HCT116 (cell line): ENCODE measurements at regions not wholly inside any gene's neighbourhood (a gene's known extent, or its start where the extent isn't known, plus 50 kb on each side); places are given as distances from the start of the nearest gene placed in this dataset.

Experiments used
- ATAC-seq: fragments of 200-7000 bp; cut with Tn5 transposase; 2 replicates; pipeline ENCODE4 v1.9.1; 2020; ENCODE audit warnings: mild to moderate bottlenecking, moderate library complexity
- BruUV-seq: library from RNA; stranded (reverse); fragments of 400-500 nt; replicated peaks from 2 replicates; lab custom pipeline; 2021; lab: Mats Ljungman, UMichigan
- CTCF ChIA-PET: fragments of 300-600 bp; sonication (Branson Sonifier 250); formaldehyde crosslinking; loops from one replicate; lab custom pipeline; 2021; ENCODE audit warnings: antibody characterized with exemption; lab: Charles Lee
- POLR2A ChIA-PET: fragments of 300-600, 350-600 bp; sonication (Branson Sonifier 250); formaldehyde crosslinking; loops from one replicate; lab custom pipeline; 2021; ENCODE audit warnings: antibody characterized with exemption; lab: Charles Lee
- RAD21 ChIA-PET, 2 experiments: fragments of 300-600 bp; sonication (Branson Sonifier 250); formaldehyde crosslinking; loops; one replicate each; lab custom pipeline; 2023; ENCODE audit warnings: low total read pairs in 2 of 2; ENCODE audit not compliant: uncharacterized antibody in 2 of 2, unreplicated experiment in 2 of 2, low non-redundant PET in 1 of 2; lab: Charles Lee
- DNase-seq: peaks from one replicate; pipeline ENCODE4 v3.0.0-alpha.2; 2010; ENCODE audit warnings: low read depth, low spot score
- H2AFZ ChIP-seq: fragments of 200-600 bp; shearing (Covaris generic), sonication (generic); 2 replicates; pipeline ENCODE4 v1.6.1; 2017; ENCODE audit warnings: low read depth, mixed run types, mixed read lengths, antibody characterized with exemption, low read length; ENCODE audit not compliant: poor library complexity, severe bottlenecking
- H3K27ac ChIP-seq: 2 replicates; pipeline ENCODE4 v1.5.1; 2012; ENCODE audit warnings: low read depth, low read length
- H3K27me3 ChIP-seq: fragments of 200-600 bp; sonication (generic); 2 replicates; pipeline ENCODE4 v1.6.1; 2016; ENCODE audit warnings: mixed run types, low read length, mixed read lengths; ENCODE audit not compliant: insufficient read depth
- H3K36me3 ChIP-seq, 2 experiments: fragments of 200-500 bp in 1 of 2; fragments of 200-600 bp in 1 of 2; sonication (Bioruptor generic) in 1 of 2; sonication (generic) in 1 of 2; 2 replicates each; pipeline versions ENCODE4 v1.5.1 to v1.6.1; 2014 to 2016; ENCODE audit warnings: low read length in 2 of 2, inconsistent platforms in 1 of 2, mixed read lengths in 1 of 2, mixed run types in 1 of 2; ENCODE audit not compliant: insufficient read depth in 2 of 2, control insufficient read depth in 1 of 2
- H3K4me1 ChIP-seq, 2 experiments: fragments of 200-600 bp in 1 of 2; sonication (generic) in 1 of 2; 2 replicates each; pipeline versions ENCODE4 v1.5.1 to v1.6.1; 2012 to 2017; ENCODE audit warnings: low read length in 2 of 2, inconsistent platforms in 1 of 2, mild to moderate bottlenecking in 1 of 2, mixed read lengths in 1 of 2, mixed run types in 1 of 2, moderate library complexity in 1 of 2; ENCODE audit not compliant: insufficient read depth in 2 of 2, control insufficient read depth in 1 of 2
- H3K4me2 ChIP-seq: fragments of 200-600 bp; sonication (generic); 2 replicates; pipeline ENCODE4 v1.6.1; 2017; ENCODE audit warnings: mixed run types, low read length, mixed read lengths
- H3K4me3 ChIP-seq, 2 experiments: fragments of 200-600 bp in 1 of 2; sonication (generic) in 1 of 2; replicated peaks in 1 of 2; 2 replicates each; pipeline ENCODE4 v1.5.1; 2011 to 2016; ENCODE audit warnings: low read length in 2 of 2, control low read depth in 1 of 2, low read depth in 1 of 2, mild to moderate bottlenecking in 1 of 2, mixed read lengths in 1 of 2, mixed run types in 1 of 2
- H3K79me2 ChIP-seq: fragments of 200-600 bp; sonication (generic); 2 replicates; pipeline ENCODE4 v1.6.1; 2017; ENCODE audit warnings: mild to moderate bottlenecking, mixed run types, low read length, moderate library complexity, mixed read lengths; ENCODE audit not compliant: insufficient read depth
- H3K9ac ChIP-seq: fragments of 200-600 bp; sonication (generic); 2 replicates; pipeline ENCODE4 v1.6.1; 2016; ENCODE audit warnings: low read length, mixed read lengths
- H3K9me2 ChIP-seq: fragments of 200-600 bp; sonication (generic), shearing (Covaris generic); 2 replicates; pipeline ENCODE4 v1.6.1; 2017; ENCODE audit warnings: mixed run types, mild to moderate bottlenecking, moderate library complexity; ENCODE audit not compliant: insufficient read depth
- H3K9me3 ChIP-seq, 2 experiments: fragments of 200-500 bp in 1 of 2; fragments of 200-600 bp in 1 of 2; sonication (Bioruptor generic) in 1 of 2; sonication (generic) in 1 of 2; 2 replicates each; pipeline ENCODE4 v1.6.1; 2014 to 2017; ENCODE audit warnings: low read length in 2 of 2, mixed read lengths in 2 of 2, inconsistent platforms in 1 of 2, low read depth in 1 of 2, mild to moderate bottlenecking in 1 of 2, mixed run types in 1 of 2, moderate library complexity in 1 of 2; ENCODE audit not compliant: control insufficient read depth in 1 of 2, insufficient read depth in 1 of 2
- H4K20me1 ChIP-seq: fragments of 200-600 bp; sonication (generic), shearing (Covaris generic); 2 replicates; pipeline ENCODE4 v1.6.1; 2017; ENCODE audit warnings: mixed run types, mild to moderate bottlenecking, moderate library complexity; ENCODE audit not compliant: insufficient read depth
- CEBPB ChIP-seq: IDR thresholded peaks from 2 replicates; pipeline ENCODE4 v1.6.1; 2012; ENCODE audit warnings: low read depth
- CTCF ChIP-seq, 3 experiments: fragments of 200-600 bp in 1 of 3; sonication (generic) in 1 of 3; IDR thresholded peaks in 2 of 3; conservative IDR thresholded peaks in 1 of 3; 2 replicates each; pipeline ENCODE4 v1.5.1; 2012 to 2017; ENCODE audit warnings: low read depth in 2 of 3, low read length in 2 of 3, antibody characterized with exemption in 1 of 3, borderline replicate concordance in 1 of 3, control low read depth in 1 of 3, mild to moderate bottlenecking in 1 of 3, mixed read lengths in 1 of 3, mixed run types in 1 of 3, moderate library complexity in 1 of 3; ENCODE audit not compliant: insufficient read depth in 1 of 3
- EGR1 ChIP-seq: IDR thresholded peaks from 2 replicates; pipeline ENCODE4 v1.6.1; 2012; ENCODE audit warnings: low read depth
- POLR2AphosphoS5 ChIP-seq: IDR thresholded peaks from 2 replicates; pipeline ENCODE4 v1.6.1; 2011; ENCODE audit warnings: mild to moderate bottlenecking, low read depth, low read length, moderate library complexity
- RAD21 ChIP-seq: IDR thresholded peaks from 2 replicates; pipeline ENCODE4 v1.6.1; 2012; ENCODE audit warnings: low read depth, mild to moderate bottlenecking
- SRF ChIP-seq: IDR thresholded peaks from 2 replicates; pipeline ENCODE4 v1.6.1; 2012; ENCODE audit warnings: low read depth
- TCF7L2 ChIP-seq: IDR thresholded peaks from 2 replicates; pipeline ENCODE4 v1.7.0; 2011; ENCODE audit warnings: borderline replicate concordance, inconsistent platforms; ENCODE audit not compliant: insufficient read depth, insufficient read length; ENCODE audit errors: extremely low read depth
- ZFX ChIP-seq: fragments of 450-650 bp; IDR thresholded peaks from 2 replicates; pipeline ENCODE4 v1.6.1; 2017
- ZNF274 ChIP-seq: fragments of 200-500 bp; sonication (Bioruptor generic); IDR thresholded peaks from 2 replicates; pipeline ENCODE4 v1.6.1; 2014; ENCODE audit warnings: mild to moderate bottlenecking, low read depth, low read length, inconsistent platforms
- intact Hi-C: fragments of 100-400 bp; cut with micrococcal nuclease; formaldehyde crosslinking; loops from 2 replicates; pipeline ENCODE4 v1.10.0; 2022
- TF ChIP-seq, protein P1 (sequence below): IDR thresholded peaks from 2 replicates; pipeline ENCODE4 v1.6.1; 2012
- TF ChIP-seq, protein P2 (sequence below): IDR thresholded peaks from 2 replicates; pipeline ENCODE4 v1.6.1; 2012; ENCODE audit warnings: low read depth
- TF ChIP-seq, protein P3 (sequence below): IDR thresholded peaks from 2 replicates; pipeline ENCODE4 v1.6.1; 2011; ENCODE audit warnings: mild to moderate bottlenecking, low read length, moderate library complexity; ENCODE audit not compliant: insufficient replicate concordance; ENCODE audit errors: extremely low read depth

DNA sequence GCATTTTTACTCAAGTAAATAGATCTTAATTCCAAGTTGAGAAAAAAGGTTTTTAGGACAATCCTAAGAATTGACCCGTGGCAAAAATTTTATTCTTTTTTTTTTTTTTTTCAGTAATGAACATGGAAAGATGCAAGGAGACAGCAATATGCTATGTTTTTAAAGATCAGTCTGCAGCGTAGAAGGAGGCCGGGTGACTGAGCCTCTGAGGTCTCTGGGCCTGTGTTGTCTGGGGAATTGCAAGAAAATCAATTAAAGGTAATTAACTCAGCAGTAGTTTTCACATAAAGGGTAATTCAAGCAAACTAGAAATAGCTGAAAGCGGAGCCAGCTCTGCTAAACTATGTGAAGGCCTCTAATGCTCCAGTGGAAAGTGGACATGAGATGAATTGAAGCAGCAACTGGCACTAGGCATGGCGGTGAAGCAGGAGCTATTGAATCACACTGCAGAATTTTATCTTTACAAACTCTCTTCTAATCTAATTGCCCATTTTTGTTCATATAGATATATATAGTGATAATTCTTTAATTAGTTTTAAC lies 285.2 kb upstream of the ITGA1 start:
- TF ChIP-seq RAD21 = no peak
- no peak for TF ChIP-seq ZFX
- TF ChIP-seq TCF7L2 = no peak
- no peak for TF ChIP-seq CEBPB
- TF ChIP-seq SRF = no peak
- no peak for TF ChIP-seq EGR1
- TF ChIP-seq POLR2AphosphoS5 = no peak
- TF ChIP-seq, protein P1, sequence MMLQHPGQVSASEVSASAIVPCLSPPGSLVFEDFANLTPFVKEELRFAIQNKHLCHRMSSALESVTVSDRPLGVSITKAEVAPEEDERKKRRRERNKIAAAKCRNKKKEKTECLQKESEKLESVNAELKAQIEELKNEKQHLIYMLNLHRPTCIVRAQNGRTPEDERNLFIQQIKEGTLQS = no peak
- TF ChIP-seq, protein P2, sequence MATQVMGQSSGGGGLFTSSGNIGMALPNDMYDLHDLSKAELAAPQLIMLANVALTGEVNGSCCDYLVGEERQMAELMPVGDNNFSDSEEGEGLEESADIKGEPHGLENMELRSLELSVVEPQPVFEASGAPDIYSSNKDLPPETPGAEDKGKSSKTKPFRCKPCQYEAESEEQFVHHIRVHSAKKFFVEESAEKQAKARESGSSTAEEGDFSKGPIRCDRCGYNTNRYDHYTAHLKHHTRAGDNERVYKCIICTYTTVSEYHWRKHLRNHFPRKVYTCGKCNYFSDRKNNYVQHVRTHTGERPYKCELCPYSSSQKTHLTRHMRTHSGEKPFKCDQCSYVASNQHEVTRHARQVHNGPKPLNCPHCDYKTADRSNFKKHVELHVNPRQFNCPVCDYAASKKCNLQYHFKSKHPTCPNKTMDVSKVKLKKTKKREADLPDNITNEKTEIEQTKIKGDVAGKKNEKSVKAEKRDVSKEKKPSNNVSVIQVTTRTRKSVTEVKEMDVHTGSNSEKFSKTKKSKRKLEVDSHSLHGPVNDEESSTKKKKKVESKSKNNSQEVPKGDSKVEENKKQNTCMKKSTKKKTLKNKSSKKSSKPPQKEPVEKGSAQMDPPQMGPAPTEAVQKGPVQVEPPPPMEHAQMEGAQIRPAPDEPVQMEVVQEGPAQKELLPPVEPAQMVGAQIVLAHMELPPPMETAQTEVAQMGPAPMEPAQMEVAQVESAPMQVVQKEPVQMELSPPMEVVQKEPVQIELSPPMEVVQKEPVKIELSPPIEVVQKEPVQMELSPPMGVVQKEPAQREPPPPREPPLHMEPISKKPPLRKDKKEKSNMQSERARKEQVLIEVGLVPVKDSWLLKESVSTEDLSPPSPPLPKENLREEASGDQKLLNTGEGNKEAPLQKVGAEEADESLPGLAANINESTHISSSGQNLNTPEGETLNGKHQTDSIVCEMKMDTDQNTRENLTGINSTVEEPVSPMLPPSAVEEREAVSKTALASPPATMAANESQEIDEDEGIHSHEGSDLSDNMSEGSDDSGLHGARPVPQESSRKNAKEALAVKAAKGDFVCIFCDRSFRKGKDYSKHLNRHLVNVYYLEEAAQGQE = no peak
- TF ChIP-seq ZNF274 = no peak
- TF ChIP-seq, protein P3, sequence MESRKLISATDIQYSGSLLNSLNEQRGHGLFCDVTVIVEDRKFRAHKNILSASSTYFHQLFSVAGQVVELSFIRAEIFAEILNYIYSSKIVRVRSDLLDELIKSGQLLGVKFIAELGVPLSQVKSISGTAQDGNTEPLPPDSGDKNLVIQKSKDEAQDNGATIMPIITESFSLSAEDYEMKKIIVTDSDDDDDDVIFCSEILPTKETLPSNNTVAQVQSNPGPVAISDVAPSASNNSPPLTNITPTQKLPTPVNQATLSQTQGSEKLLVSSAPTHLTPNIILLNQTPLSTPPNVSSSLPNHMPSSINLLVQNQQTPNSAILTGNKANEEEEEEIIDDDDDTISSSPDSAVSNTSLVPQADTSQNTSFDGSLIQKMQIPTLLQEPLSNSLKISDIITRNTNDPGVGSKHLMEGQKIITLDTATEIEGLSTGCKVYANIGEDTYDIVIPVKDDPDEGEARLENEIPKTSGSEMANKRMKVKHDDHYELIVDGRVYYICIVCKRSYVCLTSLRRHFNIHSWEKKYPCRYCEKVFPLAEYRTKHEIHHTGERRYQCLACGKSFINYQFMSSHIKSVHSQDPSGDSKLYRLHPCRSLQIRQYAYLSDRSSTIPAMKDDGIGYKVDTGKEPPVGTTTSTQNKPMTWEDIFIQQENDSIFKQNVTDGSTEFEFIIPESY = no peak
- TF ChIP-seq CTCF (IDR thresholded peaks at IDR 0.05 in 2 of 3, conservative IDR thresholded peaks at IDR 0.05 in 1 of 3; ENCODE audit: borderline replicate concordance in 1 of 3, insufficient read depth in 1 of 3, low read depth in 2 of 3, low read length in 2 of 3) = no peak
- H2AFZ ChIP-seq = no peak overlapping the region
- DNase-seq (no peak), ATAC-seq (no peak)
- no peak overlapping the region for H3K9ac ChIP-seq
- no peaks in the 10 kb centered on the region for H3K79me2 ChIP-seq
- H3K27me3 ChIP-seq = no peaks in the 10 kb centered on the region
- no peaks in the 10 kb centered on the region; the same call in 1 of the 2 replicates for H4K20me1 ChIP-seq
- POLR2A ChIA-PET = no interaction called here
- intact Hi-C loops = no loop called here
- H3K9me2 ChIP-seq = no peaks in the 10 kb centered on the region
- no peak overlapping the region for H3K4me2 ChIP-seq
- RAD21 ChIA-PET = no interaction called here
- no peak overlapping the region for H3K4me3 ChIP-seq
- no TSS peak for BruUV-seq
- H3K36me3 ChIP-seq = no peaks in the 10 kb centered on the region
- H3K27ac ChIP-seq = no peak overlapping the region
- H3K9me3 ChIP-seq = no peaks in the 10 kb centered on the region
- no peaks in the 10 kb centered on the region for H3K4me1 ChIP-seq
- CTCF ChIA-PET = no interaction called here
